Trophoblast cell (in vitro differentiated cells and primary cell): ENCODE measurements at regions not wholly inside any gene's neighbourhood (a gene's known extent, or its start where the extent isn't known, plus 50 kb on each side); places are given as distances from the start of the nearest gene placed in this dataset.

ENCODE experiments used
- DNase-seq, 2 donors: peaks; one replicate each; pipeline ENCODE4 v3.0.0-alpha.2; 2016
- H2AFZ ChIP-seq: 2 replicates; pipeline ENCODE4 v1.6.1; 2013; ENCODE audit warnings: low read length, moderate library complexity, mild to moderate bottlenecking; ENCODE audit not compliant: insufficient read depth, poor library complexity
- H2AK5ac ChIP-seq: 2 replicates; pipeline ENCODE4 v1.6.1; 2013; ENCODE audit warnings: mild to moderate bottlenecking, low read length
- H2BK120ac ChIP-seq: 2 replicates; pipeline ENCODE4 v1.6.1; 2013; ENCODE audit warnings: low read length, mild to moderate bottlenecking, moderate library complexity; ENCODE audit not compliant: insufficient read depth, poor library complexity
- H2BK12ac ChIP-seq: 2 replicates; pipeline ENCODE4 v1.6.1; 2013; ENCODE audit warnings: mild to moderate bottlenecking, low read length, moderate library complexity
- H2BK5ac ChIP-seq: 2 replicates; pipeline ENCODE4 v1.6.1; 2013; ENCODE audit warnings: low read length, low read depth, moderate library complexity, mild to moderate bottlenecking; ENCODE audit not compliant: poor library complexity
- H3K14ac ChIP-seq: 2 replicates; pipeline ENCODE4 v1.6.1; 2013; ENCODE audit warnings: mild to moderate bottlenecking, low read length
- H3K18ac ChIP-seq: 2 replicates; pipeline ENCODE4 v1.6.1; 2013; ENCODE audit warnings: mild to moderate bottlenecking, low read length
- H3K23ac ChIP-seq: 2 replicates; pipeline ENCODE4 v1.6.1; 2013; ENCODE audit warnings: low read length
- H3K27ac ChIP-seq: 2 replicates; pipeline ENCODE4 v1.5.1; 2013; ENCODE audit warnings: low read depth, mild to moderate bottlenecking, inconsistent platforms, low read length, moderate library complexity
- H3K27me3 ChIP-seq: 2 replicates; pipeline ENCODE4 v1.6.1; 2013; ENCODE audit warnings: inconsistent platforms, mild to moderate bottlenecking, low read length, moderate library complexity; ENCODE audit not compliant: insufficient read depth
- H3K36me3 ChIP-seq, 2 experiments: 1 replicate in 1 of 2; 2 replicates in 1 of 2; pipeline ENCODE4 v1.6.1; 2013; ENCODE audit warnings: low read length in 2 of 2, mild to moderate bottlenecking in 2 of 2, moderate library complexity in 1 of 2; ENCODE audit not compliant: insufficient read depth in 2 of 2, control insufficient read depth in 1 of 2
- H3K4ac ChIP-seq: 2 replicates; pipeline ENCODE4 v1.6.1; 2013; ENCODE audit warnings: low read depth, mild to moderate bottlenecking, low read length, moderate library complexity
- H3K4me1 ChIP-seq, 2 experiments: 1 replicate in 1 of 2; 2 replicates in 1 of 2; pipeline ENCODE4 v1.6.1; 2013; ENCODE audit warnings: low read length in 2 of 2, mild to moderate bottlenecking in 2 of 2, moderate library complexity in 1 of 2; ENCODE audit not compliant: insufficient read depth in 2 of 2, control insufficient read depth in 1 of 2
- H3K4me2 ChIP-seq: 2 replicates; pipeline ENCODE4 v1.6.1; 2013; ENCODE audit warnings: inconsistent platforms, mild to moderate bottlenecking, low read length, moderate library complexity
- H3K4me3 ChIP-seq: 2 replicates; pipeline ENCODE4 v1.5.1; 2013; ENCODE audit warnings: mild to moderate bottlenecking, low read depth, low read length, inconsistent platforms
- H3K79me1 ChIP-seq: one replicate; pipeline ENCODE4 v1.6.1; 2013; ENCODE audit warnings: low read length
- H3K79me2 ChIP-seq: 2 replicates; pipeline ENCODE4 v1.6.1; 2013; ENCODE audit warnings: low read length, mild to moderate bottlenecking; ENCODE audit not compliant: control insufficient read depth, insufficient read depth, poor library complexity
- H3K9ac ChIP-seq: 2 replicates; pipeline ENCODE4 v1.6.1; 2013; ENCODE audit warnings: mild to moderate bottlenecking, low read length
- H3K9me3 ChIP-seq: 2 replicates; pipeline ENCODE4 v1.6.1; 2013; ENCODE audit warnings: low read depth, mild to moderate bottlenecking, control low read depth, inconsistent platforms, low read length; ENCODE audit not compliant: insufficient read depth
- H4K12ac ChIP-seq: 2 replicates; pipeline ENCODE4 v1.6.1; 2013; ENCODE audit warnings: low read depth, mild to moderate bottlenecking, low read length, moderate library complexity
- H4K8ac ChIP-seq: 2 replicates; pipeline ENCODE4 v1.6.1; 2013; ENCODE audit warnings: low read depth, mild to moderate bottlenecking, low read length, moderate library complexity
- H4K91ac ChIP-seq: one replicate; pipeline ENCODE4 v1.6.1; 2013; ENCODE audit warnings: low read depth, mild to moderate bottlenecking, low read length, moderate library complexity
- WGBS: extraction: QIAGEN DNeasy Blood & Tissue Kit; methylation state at CpG from one replicate; pipeline ENCODE4 v1.1.7; 2013; ENCODE audit warnings: missing lambda C conversion rate; ENCODE audit not compliant: insufficient read length, insufficient coverage; ENCODE audit errors: extremely low coverage; 5-methylcytosine and 5-hydroxymethylcytosine counted together

DNA sequence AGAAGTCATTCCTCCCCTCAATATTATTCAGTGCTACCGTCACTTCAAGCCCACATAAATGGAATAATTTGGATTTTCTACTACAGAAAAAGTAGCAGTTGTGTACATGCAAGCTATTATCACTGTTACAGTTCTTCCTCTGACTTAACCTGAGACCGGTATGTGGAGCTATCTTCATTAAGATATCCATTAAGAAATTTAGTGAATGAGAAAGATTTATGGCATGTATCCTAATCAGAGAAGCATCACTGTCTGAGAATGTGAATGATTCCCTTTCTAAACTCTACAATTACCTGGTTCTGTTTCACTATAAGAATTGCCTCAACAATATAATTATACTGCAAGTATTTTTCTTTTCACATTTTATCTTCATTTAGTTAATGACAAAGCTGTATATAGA is 278.7 kb downstream of the KLF5 start:
- H3K14ac ChIP-seq = no peak overlapping the region
- no peaks in the 10 kb centered on the region for H3K9me3 ChIP-seq
- H3K4me1 ChIP-seq = peaks cover 0 to 11% of the 10 kb centered on the region in 2 experiments
- H2BK5ac ChIP-seq = no peak overlapping the region
- no peak overlapping the region for H2BK120ac ChIP-seq
- no peak overlapping the region for H2AK5ac ChIP-seq
- no CpG with 5 or more reads among the region's 2 CpGs for WGBS
- peaks cover 4% of the 10 kb centered on the region for H3K79me1 ChIP-seq
- H3K79me2 ChIP-seq = no peaks in the 10 kb centered on the region
- H3K27me3 ChIP-seq = no peaks in the 10 kb centered on the region
- H2BK12ac ChIP-seq = no peak overlapping the region
- no peak overlapping the region for H3K23ac ChIP-seq
- no peak overlapping the region for H4K91ac ChIP-seq
- DNase-seq = peak; percentile 37 to 90
- H3K4ac ChIP-seq = no peak overlapping the region
- H3K36me3 ChIP-seq = no peaks in the 10 kb centered on the region
- H3K18ac ChIP-seq = no peak overlapping the region
- H3K27ac ChIP-seq = no peak overlapping the region
- no peak overlapping the region for H2AFZ ChIP-seq
- H3K4me3 ChIP-seq = no peak overlapping the region
- no peak overlapping the region for H4K8ac ChIP-seq
- no peak overlapping the region for H3K9ac ChIP-seq
- no peak overlapping the region for H4K12ac ChIP-seq
- no peak overlapping the region for H3K4me2 ChIP-seq

DNA sequence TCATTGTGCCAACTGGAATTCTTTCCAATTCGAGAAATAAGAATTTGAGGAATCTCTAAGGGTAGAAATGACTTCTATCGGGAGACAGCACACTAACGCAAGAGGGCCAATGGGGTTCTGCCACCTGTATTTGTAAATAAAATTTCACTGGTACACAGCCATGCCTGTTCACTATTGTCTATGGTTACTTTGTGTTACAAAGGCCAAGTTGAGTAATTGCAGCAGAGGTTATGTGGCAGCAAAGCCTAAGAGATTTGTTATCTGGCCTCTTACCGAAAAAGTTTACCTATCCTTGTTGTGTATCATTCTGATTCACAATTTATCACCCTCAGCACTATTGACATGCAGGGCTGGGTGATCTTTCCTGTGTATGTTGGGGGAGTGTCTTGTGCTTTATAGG is 278.0 kb downstream of the KLF5 start:
- Histone ChIP-seq H4K91ac (no peak overlapping the region), H3K23ac (peak overlapping the region; percentile 15), H3K14ac (peak overlapping the region; percentile 80), H2AFZ (no peak overlapping the region), H2AK5ac (no peak overlapping the region), H3K27me3 (no peaks in the 10 kb centered on the region), H2BK12ac (peak overlapping the region; percentile 65), H3K79me2 (no peaks in the 10 kb centered on the region), H3K4me2 (no peak overlapping the region), H4K12ac (no peak overlapping the region), H3K36me3 (no peaks in the 10 kb centered on the region), H3K4me1 (peaks cover 0 to 6% of the 10 kb centered on the region in 2 experiments), H2BK5ac (no peak overlapping the region), H3K79me1 (peaks cover 4% of the 10 kb centered on the region), H2BK120ac (peak overlapping the region; percentile 80), H3K4ac (no peak overlapping the region), H3K27ac (no peak overlapping the region), H3K18ac (no peak overlapping the region), H4K8ac (no peak overlapping the region), H3K9ac (no peak overlapping the region), H3K4me3 (no peak overlapping the region), H3K9me3 (no peaks in the 10 kb centered on the region)
- DNase-seq = peak; percentile 71 to 84
- WGBS = no CpG with 5 or more reads among the region's 4 CpGs

DNA sequence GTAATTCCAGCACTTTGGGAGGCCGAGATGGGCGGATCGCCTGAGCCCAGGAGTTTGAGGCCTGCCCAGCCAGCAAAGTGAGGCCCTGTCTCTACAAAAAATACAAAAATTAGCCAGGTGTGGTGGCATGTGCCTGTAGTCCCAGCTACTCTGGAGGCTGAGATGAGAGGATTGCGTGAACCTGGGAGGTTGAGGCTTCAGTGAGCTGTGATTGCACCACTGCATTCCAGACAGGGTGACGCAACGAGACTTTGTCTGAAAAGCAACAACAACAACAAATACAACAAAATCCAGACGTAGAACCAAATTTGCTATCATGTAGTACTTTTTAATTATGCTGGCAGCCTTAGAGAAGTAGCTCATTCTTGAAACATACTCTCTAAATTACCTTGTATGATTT is 277.1 kb downstream of the KLF5 start:
- Histone ChIP-seq H4K12ac (no peak overlapping the region), H2BK12ac (no peak overlapping the region), H4K8ac (no peak overlapping the region), H3K9me3 (no peaks in the 10 kb centered on the region), H3K14ac (no peak overlapping the region), H3K23ac (no peak overlapping the region), H2BK5ac (no peak overlapping the region), H3K4me1 (peaks cover 0 to 5% of the 10 kb centered on the region in 2 experiments), H3K9ac (no peak overlapping the region), H3K18ac (no peak overlapping the region), H2BK120ac (no peak overlapping the region), H2AK5ac (no peak overlapping the region), H3K4ac (no peak overlapping the region), H3K27ac (no peak overlapping the region), H3K27me3 (no peaks in the 10 kb centered on the region), H3K79me1 (peaks cover 4% of the 10 kb centered on the region), H4K91ac (no peak overlapping the region), H2AFZ (no peak overlapping the region), H3K79me2 (no peaks in the 10 kb centered on the region), H3K4me3 (no peak overlapping the region), H3K36me3 (no peaks in the 10 kb centered on the region), H3K4me2 (no peak overlapping the region)
- no CpG with 5 or more reads among the region's 7 CpGs for WGBS
- DNase-seq = peak; percentile 82 to 94

DNA sequence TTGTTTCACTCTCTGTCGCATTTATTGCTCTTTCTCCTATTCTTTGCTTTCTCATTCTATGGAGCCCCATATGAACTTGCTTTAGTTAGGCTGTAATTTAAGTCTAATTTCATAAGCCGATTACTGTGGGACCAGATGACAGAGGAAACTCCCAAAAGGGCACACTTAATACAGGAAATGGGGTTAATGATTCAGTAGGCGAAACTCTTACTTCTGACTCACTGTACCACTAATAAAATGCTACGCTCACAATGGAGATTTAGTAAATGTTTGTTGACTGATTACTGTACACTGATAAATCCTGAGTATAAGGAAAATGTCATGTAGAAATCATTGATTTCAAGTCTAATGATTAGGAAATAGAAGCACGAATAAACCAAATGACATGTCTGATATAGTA is 276.4 kb downstream of the KLF5 start:
- Histone ChIP-seq H3K79me2 (no peaks in the 10 kb centered on the region), H3K27me3 (no peaks in the 10 kb centered on the region), H3K4me3 (no peak overlapping the region), H2AK5ac (no peak overlapping the region), H3K4me2 (no peak overlapping the region), H4K91ac (no peak overlapping the region), H2BK12ac (no peak overlapping the region), H3K23ac (no peak overlapping the region), H3K27ac (no peak overlapping the region), H3K4ac (no peak overlapping the region), H3K18ac (no peak overlapping the region), H3K14ac (no peak overlapping the region), H2BK120ac (no peak overlapping the region), H3K79me1 (peaks cover 4% of the 10 kb centered on the region), H3K36me3 (no peaks in the 10 kb centered on the region), H2BK5ac (no peak overlapping the region), H3K4me1 (peaks cover 0 to 5% of the 10 kb centered on the region in 2 experiments), H4K12ac (no peak overlapping the region), H3K9ac (no peak overlapping the region), H4K8ac (no peak overlapping the region), H2AFZ (no peak overlapping the region), H3K9me3 (no peaks in the 10 kb centered on the region)
- peak in 1 of 2 donors; percentile 38 for DNase-seq
- WGBS = no CpG with 5 or more reads among the region's 5 CpGs
